PC-3 (cell line): ENCODE measurements at regions not wholly inside any gene's neighbourhood (a gene's known extent, or its start where the extent isn't known, plus 50 kb on each side); places are given as distances from the start of the nearest gene placed in this dataset.

ENCODE experiments used
- ATAC-seq: fragments of 200-7000 bp; cut with Tn5 transposase; 2 replicates; pipeline ENCODE4 v1.9.1; 2020; ENCODE audit warnings: mild to moderate bottlenecking, moderate library complexity
- BruUV-seq: library from RNA; stranded (reverse); fragments of 400-500 nt; replicated peaks from 2 replicates; lab custom pipeline; 2021; lab: Mats Ljungman, UMichigan
- CTCF ChIA-PET: fragments of 300-600 bp; sonication (Branson Sonifier 250); formaldehyde crosslinking; loops from one replicate; lab custom pipeline; 2022; ENCODE audit warnings: antibody characterized with exemption; lab: Charles Lee
- POLR2A ChIA-PET: fragments of 300-600 bp; sonication (Branson Sonifier 250); formaldehyde crosslinking; loops from one replicate; lab custom pipeline; 2022; ENCODE audit warnings: antibody characterized with exemption; ENCODE audit not compliant: unreplicated experiment; lab: Charles Lee
- DNase-seq: peaks from one replicate; pipeline ENCODE4 v3.0.0-alpha.2; 2015
- H2AFZ ChIP-seq: fragments of 300-600 bp; sonication (generic); 2 replicates; pipeline ENCODE4 v1.6.0; 2016; ENCODE audit warnings: antibody characterized with exemption, low read length
- H3F3A ChIP-seq: fragments of 300-600 bp; sonication (generic); one replicate; pipeline ENCODE4 v1.6.0; 2017; ENCODE audit warnings: antibody characterized with exemption, low read length, control low read depth, mild to moderate bottlenecking; ENCODE audit not compliant: unreplicated experiment
- H3K27ac ChIP-seq: fragments of 300-600 bp; sonication (generic); 2 replicates; pipeline ENCODE4 v1.5.1; 2016; ENCODE audit warnings: mild to moderate bottlenecking, low read length
- H3K27me3 ChIP-seq: fragments of 300-600 bp; sonication (generic); 2 replicates; pipeline ENCODE4 v1.6.1; 2016; ENCODE audit warnings: low read length, mixed read lengths
- H3K36me3 ChIP-seq: fragments of 300-600 bp; sonication (generic); 2 replicates; pipeline ENCODE4 v1.6.1; 2016; ENCODE audit warnings: low read depth, mixed run types, low read length, mixed read lengths
- H3K4me1 ChIP-seq: fragments of 300-600 bp; sonication (generic); 2 replicates; pipeline ENCODE4 v1.5.1; 2016; ENCODE audit warnings: low read length; ENCODE audit not compliant: insufficient read depth
- H3K4me2 ChIP-seq: fragments of 300-600 bp; sonication (generic); 2 replicates; pipeline ENCODE4 v1.6.0; 2016; ENCODE audit warnings: low read length
- H3K4me3 ChIP-seq: fragments of 300-600 bp; sonication (generic); 2 replicates; pipeline ENCODE4 v1.5.1; 2016; ENCODE audit warnings: mild to moderate bottlenecking, low read length, mixed read lengths
- H3K79me2 ChIP-seq: fragments of 300-600 bp; sonication (generic); 2 replicates; pipeline ENCODE4 v1.6.1; 2017; ENCODE audit warnings: low read length, mixed read lengths
- H3K9ac ChIP-seq: fragments of 300-600 bp; sonication (generic); 2 replicates; pipeline ENCODE4 v1.6.0; 2016; ENCODE audit warnings: mild to moderate bottlenecking, low read length
- H3K9me2 ChIP-seq: fragments of 300-600 bp; sonication (generic); replicated peaks from 2 replicates; pipeline ENCODE4 v1.6.1; 2016; ENCODE audit warnings: mixed run types, low read length, mixed read lengths
- H3K9me3 ChIP-seq: fragments of 300-600 bp; sonication (generic); 2 replicates; pipeline ENCODE4 v1.6.1; 2016; ENCODE audit warnings: low read length, mixed read lengths
- H4K20me1 ChIP-seq: fragments of 300-600 bp; sonication (generic); 2 replicates; pipeline ENCODE4 v1.6.1; 2016; ENCODE audit warnings: low read length, mixed read lengths
- CTCF ChIP-seq: fragments of 300-600 bp; sonication (generic); conservative IDR thresholded peaks from 2 replicates; pipeline ENCODE4 v1.5.1; 2017; ENCODE audit warnings: antibody characterized with exemption, low read depth, mild to moderate bottlenecking, low read length
- EZH2 ChIP-seq: fragments of 300-600 bp; sonication (generic); IDR thresholded peaks from one replicate; pipeline ENCODE4 v1.6.1; 2017; ENCODE audit warnings: antibody characterized with exemption, mild to moderate bottlenecking, low read length; ENCODE audit not compliant: unreplicated experiment
- EZH2phosphoT487 ChIP-seq: fragments of 300-600 bp; sonication (generic); IDR thresholded peaks from 2 replicates; pipeline ENCODE4 v1.6.1; 2018; ENCODE audit warnings: mild to moderate bottlenecking, antibody characterized with exemption, low read length, borderline replicate concordance
- intact Hi-C: fragments of 100-400 bp; cut with micrococcal nuclease; formaldehyde crosslinking; loops from 2 replicates; pipeline ENCODE4 v1.9.0; 2023

- no peak for DNase-seq
- no peaks in the 10 kb centered on the region for H3K9me3 ChIP-seq
- TF ChIP-seq EZH2, result no peak
- no peak for TF ChIP-seq EZH2phosphoT487
- TF ChIP-seq CTCF, result no peak
- no peak overlapping the region for H3K4me3 ChIP-seq
- no peaks in the 10 kb centered on the region for H3K4me1 ChIP-seq
- no peak for ATAC-seq
- POLR2A ChIA-PET, result no interaction called here
- intact Hi-C loops, result no loop called here
- no peaks in the 10 kb centered on the region for H3K9me2 ChIP-seq
- peaks cover 93% of the 10 kb centered on the region for H3K27me3 ChIP-seq
- H3K79me2 ChIP-seq, result no peaks in the 10 kb centered on the region
- H3K9ac ChIP-seq, result no peak overlapping the region
- no TSS peak for BruUV-seq
- H4K20me1 ChIP-seq, result no peaks in the 10 kb centered on the region
- CTCF ChIA-PET, result no interaction called here
- no peak overlapping the region for H3K4me2 ChIP-seq
- H2AFZ ChIP-seq, result no peak overlapping the region
- H3K36me3 ChIP-seq, result no peaks in the 10 kb centered on the region
- no peaks in the 10 kb centered on the region for H3F3A ChIP-seq
- H3K27ac ChIP-seq, result no peak overlapping the region
These were observed 95.3 kb downstream of the TEX29 start for GRCh38 chr13:111415765-111416164.

- Histone ChIP-seq H3K4me3 (no peak overlapping the region), H2AFZ (no peak overlapping the region), H3K36me3 (no peaks in the 10 kb centered on the region), H3K4me2 (no peak overlapping the region), H3F3A (no peaks in the 10 kb centered on the region), H3K9me3 (no peaks in the 10 kb centered on the region), H3K4me1 (0 out of 2 replicates have a peak, but pooled peaks cover 3% of the 10 kb centered on the region), H3K9ac (no peak overlapping the region), H3K27ac (no peak overlapping the region), H3K79me2 (no peaks in the 10 kb centered on the region), H3K27me3 (peaks cover 75% of the 10 kb centered on the region), H4K20me1 (no peaks in the 10 kb centered on the region), H3K9me2 (no peaks in the 10 kb centered on the region)
- no peak for ATAC-seq
- no peak for TF ChIP-seq EZH2phosphoT487
- TF ChIP-seq EZH2, result no peak
- no peak for TF ChIP-seq CTCF
- intact Hi-C loops, result no loop called here
- DNase-seq, result no peak
- no TSS peak for BruUV-seq
- ChIA-PET POLR2A (no interaction called here), CTCF (no interaction called here)
These were observed 97.7 kb downstream of the TEX29 start for GRCh38 chr13:111418101-111418500.

GRCh38 chr13:111420113-111420876, 99.9 kb downstream of the TEX29 start:
- H3K4me1 ChIP-seq, result 0 out of 2 replicates have a peak, but pooled peaks cover 5% of the 10 kb centered on the region
- no peaks in the 10 kb centered on the region for H3K79me2 ChIP-seq
- TF ChIP-seq EZH2 (no peak), EZH2phosphoT487 (no peak), CTCF (no peak)
- H3K4me3 ChIP-seq, result no peak overlapping the region
- H3K9me2 ChIP-seq, result no peaks in the 10 kb centered on the region
- CTCF ChIA-PET, result no interaction called here
- H3F3A ChIP-seq, result no peaks in the 10 kb centered on the region
- H3K9me3 ChIP-seq, result no peaks in the 10 kb centered on the region
- no peaks in the 10 kb centered on the region for H4K20me1 ChIP-seq
- no peak for ATAC-seq
- no peaks in the 10 kb centered on the region for H3K36me3 ChIP-seq
- POLR2A ChIA-PET, result no interaction called here
- peaks cover 55% of the 10 kb centered on the region for H3K27me3 ChIP-seq
- no peak overlapping the region for H3K4me2 ChIP-seq
- no peak overlapping the region for H3K27ac ChIP-seq
- no peak overlapping the region for H2AFZ ChIP-seq
- H3K9ac ChIP-seq, result no peak overlapping the region
- no TSS peak for BruUV-seq
- intact Hi-C loops, result no loop called here
- no peak for DNase-seq
